Spleen (tissue), 11 donors: ENCODE measurements at regions not wholly inside any gene's neighbourhood (a gene's known extent, or its start where the extent isn't known, plus 50 kb on each side); places are given as distances from the start of the nearest gene placed in this dataset.

ENCODE experiments used
- DNase-seq: peaks from one replicate; pipeline ENCODE4 v3.0.0-alpha.2; 2020
- H3K27ac ChIP-seq, 8 donors: fragments of 200-600 bp; sonication (generic) in 7 of 8; 1 replicate in 4 of 8; 2 replicates in 4 of 8; pipeline versions ENCODE4 v1.5.0 to v1.8.0; 2016 to 2021; ENCODE audit warnings: inconsistent platforms in 4 of 8, mild to moderate bottlenecking in 4 of 8, moderate library complexity in 1 of 8
- H3K27me3 ChIP-seq, 7 donors: fragments of 200-600 bp; sonication (generic) in 6 of 7; replicated peaks in 1 of 7; 1 replicate in 4 of 7; 2 replicates in 3 of 7; pipeline versions ENCODE4 v1.5.0 to v1.8.0; 2016 to 2021; ENCODE audit warnings: inconsistent platforms in 3 of 7, mild to moderate bottlenecking in 1 of 7
- H3K36me3 ChIP-seq, 6 donors: fragments of 200-600 bp; sonication (generic) in 5 of 6; 1 replicate in 4 of 6; 2 replicates in 2 of 6; pipeline versions ENCODE4 v1.5.0 to v1.8.0; 2016 to 2021; ENCODE audit warnings: inconsistent platforms in 2 of 6
- H3K4me1 ChIP-seq, 6 donors: fragments of 200-600 bp; sonication (generic) in 5 of 6; 1 replicate in 3 of 6; 2 replicates in 3 of 6; pipeline versions ENCODE4 v1.5.0 to v1.8.0; 2016 to 2021; ENCODE audit warnings: inconsistent platforms in 3 of 6
- H3K4me3 ChIP-seq, 8 donors: fragments of 200-600 bp; sonication (generic) in 7 of 8; 1 replicate in 4 of 8; 2 replicates in 4 of 8; pipeline versions ENCODE4 v1.5.0 to v1.8.0; 2016 to 2021; ENCODE audit warnings: inconsistent platforms in 4 of 8, mild to moderate bottlenecking in 4 of 8, moderate library complexity in 2 of 8
- H3K9me3 ChIP-seq, 8 donors: fragments of 200-600 bp; sonication (generic) in 7 of 8; 1 replicate in 4 of 8; 2 replicates in 4 of 8; pipeline versions ENCODE4 v1.5.0 to v1.8.0; 2016 to 2021; ENCODE audit warnings: inconsistent platforms in 4 of 8
- POLR2A ChIP-seq, 3 donors: fragments of 450-650 bp; IDR thresholded peaks; one replicate each; pipeline ENCODE4 v1.5.1; 2017; ENCODE audit warnings: antibody characterized with exemption in 3 of 3, mild to moderate bottlenecking in 1 of 3
- POLR2AphosphoS5 ChIP-seq, 3 donors: sonication (generic); formaldehyde crosslinking; IDR thresholded peaks; one replicate each; pipeline ENCODE4 v1.5.1; 2017; ENCODE audit warnings: antibody characterized with exemption in 3 of 3
- WGBS, 5 donors: extraction: QIAGEN DNeasy Blood & Tissue Kit in 3 of 5; methylation state at CpG; one replicate each; pipeline versions ENCODE4 v1.1.5 to v1.1.7; 2013 to 2018; 5-methylcytosine and 5-hydroxymethylcytosine counted together
- intact Hi-C: fragments of 100-400 bp; cut with DNase I; formaldehyde crosslinking; loops from one replicate; pipeline ENCODE4 v1.15.0; 2023; ENCODE audit warnings: low total_unique reads
- TF ChIP-seq, protein P1 (sequence below), 11 experiments: fragments of 200-600 bp in 7 of 11; fragments of 450-650 bp in 4 of 11; sonication (generic) in 4 of 11; IDR thresholded peaks in 8 of 11; conservative IDR thresholded peaks in 3 of 11; 1 replicate in 7 of 11; 2 replicates in 4 of 11; pipeline versions ENCODE4 v1.4.0 to v1.8.0; 2016 to 2021; ENCODE audit warnings: antibody characterized with exemption in 11 of 11, inconsistent platforms in 4 of 11, mild to moderate bottlenecking in 1 of 11
- donor health status: healthy with polysubstance abuse.
- donor health status: DM: no; HTN: no; CAD: no; lungs with moderate emphysema.
- donor health status: DM: no; HTN: no; CAD: no.
- donor health status: Bipolar disorder and iron deficiency.
- donor health status: healthy.
- donor health status: DM: no; HTN: no; CAD: no.
- donor health status: DM: yes; HTN: yes; CAD: no.

DNA sequence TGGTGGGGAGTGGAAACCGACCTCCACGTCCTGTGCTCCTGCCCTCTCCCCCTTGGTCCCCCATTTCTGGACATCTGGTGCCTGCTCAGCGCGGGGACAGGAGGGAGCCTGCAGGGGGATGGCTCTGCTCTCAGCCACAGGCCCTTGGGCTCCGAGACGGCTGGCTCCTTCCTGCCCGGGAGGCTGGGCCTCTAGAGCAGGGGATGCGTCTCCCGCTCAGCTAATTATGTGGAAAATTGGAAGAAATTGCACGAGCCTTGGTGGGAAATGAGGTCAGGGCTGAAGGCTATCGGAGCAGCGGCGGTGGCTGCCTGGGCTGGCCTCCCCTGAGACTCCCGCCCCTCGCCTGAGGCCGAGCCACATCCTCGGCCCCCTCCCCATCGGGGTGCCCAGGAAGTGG is 154.6 kb upstream of the CIBAR2 start:
- H3K27ac ChIP-seq: no peak overlapping the region
- no peaks in the 10 kb centered on the region for H3K36me3 ChIP-seq
- H3K4me3 ChIP-seq: no peak overlapping the region
- intact Hi-C loops: no loop called here
- H3K9me3 ChIP-seq: no peaks in the 10 kb centered on the region
- peaks cover 0 to 19% (median 6%) of the 10 kb centered on the region in 6 donors for H3K4me1 ChIP-seq
- no peak for DNase-seq
- 53 to 71% (median 62%) methylated on average over 9 to 18 of the region's 18 CpGs for WGBS, 5 donors
- H3K27me3 ChIP-seq: peaks cover 0 to 12% (median 0%) of the 10 kb centered on the region in 7 donors
- TF ChIP-seq, protein P1, sequence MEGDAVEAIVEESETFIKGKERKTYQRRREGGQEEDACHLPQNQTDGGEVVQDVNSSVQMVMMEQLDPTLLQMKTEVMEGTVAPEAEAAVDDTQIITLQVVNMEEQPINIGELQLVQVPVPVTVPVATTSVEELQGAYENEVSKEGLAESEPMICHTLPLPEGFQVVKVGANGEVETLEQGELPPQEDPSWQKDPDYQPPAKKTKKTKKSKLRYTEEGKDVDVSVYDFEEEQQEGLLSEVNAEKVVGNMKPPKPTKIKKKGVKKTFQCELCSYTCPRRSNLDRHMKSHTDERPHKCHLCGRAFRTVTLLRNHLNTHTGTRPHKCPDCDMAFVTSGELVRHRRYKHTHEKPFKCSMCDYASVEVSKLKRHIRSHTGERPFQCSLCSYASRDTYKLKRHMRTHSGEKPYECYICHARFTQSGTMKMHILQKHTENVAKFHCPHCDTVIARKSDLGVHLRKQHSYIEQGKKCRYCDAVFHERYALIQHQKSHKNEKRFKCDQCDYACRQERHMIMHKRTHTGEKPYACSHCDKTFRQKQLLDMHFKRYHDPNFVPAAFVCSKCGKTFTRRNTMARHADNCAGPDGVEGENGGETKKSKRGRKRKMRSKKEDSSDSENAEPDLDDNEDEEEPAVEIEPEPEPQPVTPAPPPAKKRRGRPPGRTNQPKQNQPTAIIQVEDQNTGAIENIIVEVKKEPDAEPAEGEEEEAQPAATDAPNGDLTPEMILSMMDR (IDR thresholded peaks at IDR 0.05 in 8 of 11, conservative IDR thresholded peaks at IDR 0.05 in 3 of 11): no peak
- TF ChIP-seq POLR2A (IDR thresholded peaks at IDR 0.05): no peak
- TF ChIP-seq POLR2AphosphoS5 (IDR thresholded peaks at IDR 0.05): no peak

DNA sequence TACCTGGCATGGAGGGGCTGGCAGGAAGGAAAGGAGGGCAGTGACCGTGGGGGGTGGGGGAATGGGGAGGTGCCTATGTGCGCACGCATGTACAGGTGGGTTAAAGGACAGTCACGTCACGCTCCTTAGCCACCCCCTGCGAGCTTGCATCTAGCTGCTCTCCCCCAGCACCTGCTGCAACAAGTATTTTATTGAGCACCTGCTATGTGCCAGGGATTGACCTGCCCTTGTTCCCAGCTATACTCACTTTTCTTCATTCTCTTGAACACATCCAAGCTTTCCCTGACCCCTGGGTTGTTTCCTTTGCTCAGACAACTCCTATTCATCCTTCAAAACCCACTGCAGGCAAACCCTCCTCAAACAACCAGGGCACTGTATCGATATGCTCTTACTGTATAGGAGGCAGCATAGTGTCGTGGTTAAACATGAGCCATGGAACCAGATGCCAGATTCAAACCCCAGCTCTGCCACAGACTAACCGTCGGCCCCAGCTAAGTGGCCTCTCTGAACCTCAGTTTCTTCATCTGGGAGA is 155.2 kb upstream of the CIBAR2 start:
- H3K27ac ChIP-seq: no peak overlapping the region
- no peak overlapping the region for H3K4me3 ChIP-seq
- intact Hi-C loops: no loop called here
- H3K9me3 ChIP-seq: no peaks in the 10 kb centered on the region
- peaks cover 0 to 5% (median 0%) of the 10 kb centered on the region in 7 donors for H3K27me3 ChIP-seq
- 89 to 95% (median 91%) methylated on average over 10 of the region's 10 CpGs for WGBS, 5 donors
- no peak for DNase-seq
- H3K36me3 ChIP-seq: no peaks in the 10 kb centered on the region
- peaks cover 0 to 13% (median 3%) of the 10 kb centered on the region in 6 donors for H3K4me1 ChIP-seq
- TF ChIP-seq POLR2A (IDR thresholded peaks at IDR 0.05): no peak
- no peak for TF ChIP-seq POLR2AphosphoS5 (IDR thresholded peaks at IDR 0.05)
- TF ChIP-seq, protein P1 (IDR thresholded peaks at IDR 0.05 in 8 of 11, conservative IDR thresholded peaks at IDR 0.05 in 3 of 11): no peak

GRCh38 chr16:85269165-85269564 is 156.9 kb upstream of the CIBAR2 start:
- H3K27ac ChIP-seq: no peak overlapping the region
- peaks cover 0 to 9% (median 3%) of the 10 kb centered on the region in 6 donors for H3K4me1 ChIP-seq
- H3K36me3 ChIP-seq: no peaks in the 10 kb centered on the region
- no peak overlapping the region for H3K4me3 ChIP-seq
- H3K27me3 ChIP-seq: no peaks in the 10 kb centered on the region
- WGBS, 5 donors: 59 to 88% (median 79%) methylated on average over 9 of the region's 9 CpGs
- intact Hi-C loops: no loop called here
- H3K9me3 ChIP-seq: no peaks in the 10 kb centered on the region
- DNase-seq: no peak
- TF ChIP-seq, protein P1 (IDR thresholded peaks at IDR 0.05 in 8 of 11, conservative IDR thresholded peaks at IDR 0.05 in 3 of 11): no peak
- TF ChIP-seq POLR2AphosphoS5 (IDR thresholded peaks at IDR 0.05) (no peak), POLR2A (IDR thresholded peaks at IDR 0.05) (no peak)

- TF ChIP-seq, protein P1 (IDR thresholded peaks at IDR 0.05 in 8 of 11, conservative IDR thresholded peaks at IDR 0.05 in 3 of 11): no peak
- TF ChIP-seq POLR2A (IDR thresholded peaks at IDR 0.05) (no peak), POLR2AphosphoS5 (IDR thresholded peaks at IDR 0.05) (no peak)
- WGBS, 5 donors: 79 to 90% (median 87%) methylated on average over 13 of the region's 13 CpGs
- H3K36me3 ChIP-seq: no peaks in the 10 kb centered on the region
- H3K4me3 ChIP-seq: no peak overlapping the region
- H3K27me3 ChIP-seq: no peaks in the 10 kb centered on the region
- no peak for DNase-seq
- no peaks in the 10 kb centered on the region for H3K9me3 ChIP-seq
- intact Hi-C loops: no loop called here
- H3K4me1 ChIP-seq: peaks cover 0 to 11% (median 3%) of the 10 kb centered on the region in 6 donors
- no peak overlapping the region for H3K27ac ChIP-seq
Measured at GRCh38 chr16:85270374-85270773, 158.1 kb upstream of the CIBAR2 start.
